Right lobe of liver (tissue), 4 donors: ENCODE measurements at regions not wholly inside any gene's neighbourhood (a gene's known extent, or its start where the extent isn't known, plus 50 kb on each side); places are given as distances from the start of the nearest gene placed in this dataset.

Experiments
- CTCF ChIP-seq, 4 donors: fragments of 200-600 bp in 3 of 4; fragments of 450-650 bp in 1 of 4; IDR thresholded peaks; one replicate each; pipeline versions ENCODE4 v1.5.1 to v1.8.0; 2016 to 2022; ENCODE audit warnings: antibody characterized with exemption in 4 of 4, mild to moderate bottlenecking in 2 of 4
- POLR2A ChIP-seq: fragments of 450-650 bp; IDR thresholded peaks from one replicate; pipeline ENCODE4 v1.6.1; 2017; ENCODE audit warnings: antibody characterized with exemption, mild to moderate bottlenecking
- donor health status: DM: no; HTN: no; CAD: no.
- donor health status: DM: no; HTN: no; CAD: no.
- donor health status: DM: no; HTN: yes; CAD: no.

- TF ChIP-seq CTCF (IDR thresholded peaks at IDR 0.05) (no peak), POLR2A (no peak)
These were observed 586.2 kb downstream of the NR2F2 start for GRCh38 chr15:96916750-96917149.
